GM23338 (cell line): ENCODE measurements at regions not wholly inside any gene's neighbourhood (a gene's known extent, or its start where the extent isn't known, plus 50 kb on each side); places are given as distances from the start of the nearest gene placed in this dataset.

Experiments
- CTCF ChIP-seq, 2 experiments: fragments of 200-600 bp in 1 of 2; sonication (generic) in 1 of 2; conservative IDR thresholded peaks; 2 replicates each; pipeline versions ENCODE4 v1.5.1 to v1.6.1; 2016 to 2017; ENCODE audit warnings: antibody characterized with exemption in 2 of 2, low read depth in 2 of 2, mild to moderate bottlenecking in 2 of 2, moderate library complexity in 1 of 2
- EZH2phosphoT487 ChIP-seq: fragments of 200-600 bp; sonication (generic); IDR thresholded peaks from one replicate; pipeline ENCODE4 v1.8.1; 2018; ENCODE audit warnings: antibody characterized with exemption; ENCODE audit not compliant: unreplicated experiment
- JUNB ChIP-seq: IDR thresholded peaks from one replicate; pipeline ENCODE4 v1.6.1; 2016; ENCODE audit warnings: antibody characterized with exemption; ENCODE audit not compliant: unreplicated experiment
- ZNF331 ChIP-seq: fragments of 250-450 bp; sonication (Bioruptor Pico); IDR thresholded peaks from 2 replicates; pipeline ENCODE4 v1.5.0; 2020; ENCODE audit warnings: low read depth, mild to moderate bottlenecking, moderate library complexity
- TF ChIP-seq, protein P1 (sequence below): IDR thresholded peaks from 2 replicates; pipeline ENCODE4 v1.6.1; 2016; ENCODE audit warnings: antibody characterized with exemption

- no peak for TF ChIP-seq CTCF (conservative IDR thresholded peaks at IDR 0.05; ENCODE audit: low read depth in 2 of 2)
- TF ChIP-seq, protein P1, sequence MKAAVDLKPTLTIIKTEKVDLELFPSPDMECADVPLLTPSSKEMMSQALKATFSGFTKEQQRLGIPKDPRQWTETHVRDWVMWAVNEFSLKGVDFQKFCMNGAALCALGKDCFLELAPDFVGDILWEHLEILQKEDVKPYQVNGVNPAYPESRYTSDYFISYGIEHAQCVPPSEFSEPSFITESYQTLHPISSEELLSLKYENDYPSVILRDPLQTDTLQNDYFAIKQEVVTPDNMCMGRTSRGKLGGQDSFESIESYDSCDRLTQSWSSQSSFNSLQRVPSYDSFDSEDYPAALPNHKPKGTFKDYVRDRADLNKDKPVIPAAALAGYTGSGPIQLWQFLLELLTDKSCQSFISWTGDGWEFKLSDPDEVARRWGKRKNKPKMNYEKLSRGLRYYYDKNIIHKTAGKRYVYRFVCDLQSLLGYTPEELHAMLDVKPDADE = no peak
- no peak for TF ChIP-seq ZNF331 (CRISPR knock-in tag)
- TF ChIP-seq EZH2phosphoT487 = no peak
- TF ChIP-seq JUNB = no peak
Measured at GRCh38 chr4:128604204-128604603, 205.3 kb upstream of the JADE1 start.
